H1 (cell line): ENCODE measurements at regions not wholly inside any gene's neighbourhood (a gene's known extent, or its start where the extent isn't known, plus 50 kb on each side); places are given as distances from the start of the nearest gene placed in this dataset.

Experiments used
- CTCF ChIA-PET: fragments of 300-600 bp; sonication (Branson Sonifier 250); formaldehyde crosslinking; loops from one replicate; lab custom pipeline; 2021; ENCODE audit not compliant: partially characterized antibody; lab: Charles Lee
- POLR2A ChIA-PET: fragments of 300-600 bp; sonication (Branson Sonifier 250); formaldehyde crosslinking; loops from one replicate; lab custom pipeline; 2021; ENCODE audit warnings: inconsistent platforms; ENCODE audit not compliant: partially characterized antibody; lab: Charles Lee
- DNase-seq, 2 experiments: peaks; one replicate each; pipeline versions ENCODE4 v3.0.0 to v3.0.0-alpha.2; 2010 to 2022; ENCODE audit warnings: low spot score in 2 of 2, low read depth in 1 of 2, mixed read lengths in 1 of 2
- FAIRE-seq: peaks from 2 replicates; lab custom pipeline; 2011; peaks lifted over from hg19 to GRCh38; lab: Jason Lieb, UNC
- H2AFZ ChIP-seq: 2 replicates; pipeline ENCODE4 v1.8.1; 2012; ENCODE audit warnings: low read length, inconsistent platforms
- H2AK5ac ChIP-seq: 2 replicates; pipeline ENCODE4 v1.6.1; 2013; ENCODE audit warnings: low read depth, low read length
- H2BK120ac ChIP-seq: replicated peaks from 2 replicates; pipeline ENCODE3; 2013; ENCODE audit warnings: low read depth, low read length, inconsistent platforms
- H2BK12ac ChIP-seq: 2 replicates; pipeline ENCODE4 v1.6.1; 2013; ENCODE audit warnings: low read depth, low read length
- H2BK15ac ChIP-seq: 2 replicates; pipeline ENCODE4 v1.6.1; 2013; ENCODE audit warnings: low read length
- H2BK20ac ChIP-seq: 2 replicates; pipeline ENCODE4 v1.6.1; 2013; ENCODE audit warnings: low read length
- H2BK5ac ChIP-seq: 2 replicates; pipeline ENCODE4 v1.6.1; 2013; ENCODE audit warnings: low read depth, low read length
- H3K14ac ChIP-seq: 2 replicates; pipeline ENCODE4 v1.6.1; 2013; ENCODE audit warnings: inconsistent platforms; ENCODE audit not compliant: insufficient read length
- H3K18ac ChIP-seq: 2 replicates; pipeline ENCODE4 v1.6.1; 2013; ENCODE audit warnings: low read length; ENCODE audit errors: extremely low read depth
- H3K23ac ChIP-seq: 2 replicates; pipeline ENCODE4 v1.6.1; 2013; ENCODE audit warnings: inconsistent platforms; ENCODE audit not compliant: insufficient read length
- H3K23me2 ChIP-seq: 2 replicates; pipeline ENCODE4 v1.6.1; 2013; ENCODE audit warnings: low read depth, low read length
- H3K27ac ChIP-seq: 2 replicates; pipeline ENCODE4 v1.6.1; 2011; ENCODE audit warnings: low read depth, low read length, inconsistent platforms
- H3K27me3 ChIP-seq, 4 experiments: replicated peaks in 1 of 4; 1 replicate in 1 of 4; 2 replicates in 3 of 4; pipeline versions ENCODE4 v1.6.1 to v1.8.1; 2011 to 2013; ENCODE audit warnings: low read length in 3 of 4, mild to moderate bottlenecking in 3 of 4, inconsistent platforms in 2 of 4, mixed read lengths in 2 of 4, moderate library complexity in 1 of 4; ENCODE audit not compliant: control insufficient read depth in 3 of 4, insufficient read depth in 3 of 4; ENCODE audit errors: extremely low read depth in 1 of 4
- H3K36me3 ChIP-seq, 4 experiments: 2 replicates each; pipeline versions ENCODE4 v1.6.1 to v1.8.1; 2011 to 2013; ENCODE audit warnings: mild to moderate bottlenecking in 4 of 4, low read length in 3 of 4, moderate library complexity in 2 of 4, control low read depth in 1 of 4, inconsistent platforms in 1 of 4; ENCODE audit not compliant: insufficient read depth in 4 of 4, control insufficient read depth in 2 of 4
- H3K4ac ChIP-seq: replicated peaks from 2 replicates; pipeline ENCODE3; 2013; ENCODE audit warnings: low read length, low read depth, mixed read lengths, inconsistent platforms; ENCODE audit not compliant: insufficient read length
- H3K4me1 ChIP-seq, 4 experiments: replicated peaks in 1 of 4; 1 replicate in 1 of 4; 2 replicates in 3 of 4; pipeline versions ENCODE4 v1.6.1 to v1.8.1; 2011 to 2013; ENCODE audit warnings: low read length in 3 of 4, inconsistent platforms in 2 of 4, mixed read lengths in 1 of 4; ENCODE audit not compliant: insufficient read depth in 4 of 4, control insufficient read depth in 3 of 4
- H3K4me2 ChIP-seq, 2 experiments: 2 replicates each; pipeline versions ENCODE4 v1.6.1 to v1.8.1; 2011 to 2013; ENCODE audit warnings: low read depth in 2 of 2, low read length in 2 of 2, control low read depth in 1 of 2, inconsistent platforms in 1 of 2, mild to moderate bottlenecking in 1 of 2; ENCODE audit not compliant: insufficient read depth in 1 of 2
- H3K4me3 ChIP-seq, 4 experiments: fragments of 200-600, 300-600 bp in 1 of 4; sonication (generic), shearing (Covaris generic), sonication (Bioruptor Twin) in 1 of 4; 2 replicates each; pipeline versions ENCODE4 v1.5.1 to v1.8.1; 2011 to 2016; ENCODE audit warnings: low read length in 4 of 4, low read depth in 3 of 4, control low read depth in 2 of 4, inconsistent platforms in 2 of 4, mild to moderate bottlenecking in 2 of 4, mixed read lengths in 1 of 4, moderate library complexity in 1 of 4; ENCODE audit not compliant: insufficient read depth in 2 of 4; ENCODE audit errors: extremely low read depth in 1 of 4
- H3K56ac ChIP-seq: replicated peaks from 2 replicates; pipeline ENCODE3; 2013; ENCODE audit warnings: low read depth, mild to moderate bottlenecking, mixed read lengths, low read length, inconsistent platforms; ENCODE audit not compliant: insufficient read length
- H3K79me1 ChIP-seq: 2 replicates; pipeline ENCODE4 v1.6.1; 2013; ENCODE audit warnings: low read depth, low read length, control low read depth
- H3K79me2 ChIP-seq, 2 experiments: 2 replicates each; pipeline versions ENCODE4 v1.6.1 to v1.8.1; 2012 to 2013; ENCODE audit warnings: low read length in 2 of 2, mild to moderate bottlenecking in 2 of 2, inconsistent platforms in 1 of 2; ENCODE audit not compliant: insufficient read depth in 2 of 2, control insufficient read depth in 1 of 2
- H3K9ac ChIP-seq, 4 experiments: replicated peaks in 1 of 4; 1 replicate in 1 of 4; 2 replicates in 3 of 4; pipeline versions ENCODE4 v1.6.1 to v1.8.1; 2011 to 2013; ENCODE audit warnings: low read depth in 3 of 4, low read length in 3 of 4, control low read depth in 2 of 4, mild to moderate bottlenecking in 2 of 4, moderate library complexity in 2 of 4, inconsistent platforms in 1 of 4; ENCODE audit errors: extremely low read depth in 1 of 4
- H3K9me3 ChIP-seq, 2 experiments: 2 replicates each; pipeline versions ENCODE4 v1.6.1 to v1.8.1; 2012 to 2013; ENCODE audit warnings: mild to moderate bottlenecking in 2 of 2, moderate library complexity in 2 of 2, control low read depth in 1 of 2, inconsistent platforms in 1 of 2, low read depth in 1 of 2, low read length in 1 of 2, mixed read lengths in 1 of 2; ENCODE audit not compliant: insufficient read depth in 2 of 2
- H4K20me1 ChIP-seq, 2 experiments: replicated peaks in 1 of 2; 2 replicates each; pipeline versions ENCODE3 to v1.8.1; 2011 to 2013; ENCODE audit warnings: inconsistent platforms in 2 of 2, low read length in 2 of 2, mild to moderate bottlenecking in 1 of 2; ENCODE audit not compliant: insufficient read depth in 2 of 2, control insufficient read depth in 1 of 2
- H4K5ac ChIP-seq: 2 replicates; pipeline ENCODE4 v1.6.1; 2013; ENCODE audit warnings: low read length, low read depth, mixed read lengths, inconsistent platforms; ENCODE audit not compliant: insufficient read length
- H4K8ac ChIP-seq: 2 replicates; pipeline ENCODE4 v1.8.0; 2013; ENCODE audit warnings: mild to moderate bottlenecking, moderate library complexity, low read length, inconsistent platforms; ENCODE audit not compliant: insufficient read depth; ENCODE audit errors: extremely low read depth
- H4K91ac ChIP-seq: replicated peaks from 2 replicates; pipeline ENCODE3; 2013; ENCODE audit warnings: low read length, mixed read lengths, inconsistent platforms; ENCODE audit not compliant: insufficient read length
- BCL11A ChIP-seq, 2 experiments: IDR thresholded peaks; one replicate each; pipeline ENCODE4 v1.6.1; 2011; ENCODE audit warnings: low read depth in 2 of 2, low read length in 2 of 2, mild to moderate bottlenecking in 2 of 2
- CBX5 ChIP-seq: fragments of 300-800, 300-1000 bp; sonication (generic); IDR thresholded peaks from 2 replicates; pipeline ENCODE4 v1.7.1; 2016; ENCODE audit warnings: antibody characterized with exemption, low read length, low read depth
- CTBP2 ChIP-seq: IDR thresholded peaks from 2 replicates; pipeline ENCODE4 v1.7.0; 2011; ENCODE audit warnings: borderline replicate concordance, mild to moderate bottlenecking, moderate library complexity, mixed read lengths, low read length; ENCODE audit not compliant: insufficient read depth, insufficient read length
- EGR1 ChIP-seq: IDR thresholded peaks from 2 replicates; pipeline ENCODE4 v1.6.1; 2011; ENCODE audit warnings: low read depth, low read length, borderline replicate concordance
- EP300 ChIP-seq, 2 experiments: IDR thresholded peaks; 1 replicate in 1 of 2; 2 replicates in 1 of 2; pipeline ENCODE4 v1.6.1; 2011 to 2012; ENCODE audit warnings: low read depth in 2 of 2, low read length in 2 of 2, mild to moderate bottlenecking in 2 of 2, borderline replicate concordance in 1 of 2, inconsistent platforms in 1 of 2, moderate library complexity in 1 of 2
- GABPA ChIP-seq: IDR thresholded peaks from 2 replicates; pipeline ENCODE4 v1.6.1; 2011; ENCODE audit warnings: mild to moderate bottlenecking, low read length, moderate library complexity, borderline replicate concordance; ENCODE audit not compliant: insufficient read depth
- JUN ChIP-seq: IDR thresholded peaks from 2 replicates; pipeline ENCODE4 v1.6.1; 2011; ENCODE audit warnings: low read depth, mild to moderate bottlenecking, improper control_type of control experiment, low read length
- WGBS, 2 experiments: shearing (Covaris generic) in 1 of 2; methylation state at CpG; one replicate each; pipeline versions ENCODE4 v1.1.6 to v1.1.7; 2013 to 2015; ENCODE audit warnings: low lambda C conversion rate in 2 of 2, mixed read lengths in 2 of 2, inconsistent platforms in 1 of 2, low coverage in 1 of 2, missing lambda C conversion rate in 1 of 2; ENCODE audit not compliant: insufficient replicate concordance in 2 of 2, insufficient coverage in 1 of 2, insufficient read length in 1 of 2; ENCODE audit errors: extremely low coverage in 1 of 2, missing lambda C conversion rate in 1 of 2; 5-methylcytosine and 5-hydroxymethylcytosine counted together
- TF ChIP-seq, protein P1 (sequence below): IDR thresholded peaks from 2 replicates; pipeline ENCODE4 v1.6.1; 2012; ENCODE audit warnings: low read length, inconsistent platforms

DNA sequence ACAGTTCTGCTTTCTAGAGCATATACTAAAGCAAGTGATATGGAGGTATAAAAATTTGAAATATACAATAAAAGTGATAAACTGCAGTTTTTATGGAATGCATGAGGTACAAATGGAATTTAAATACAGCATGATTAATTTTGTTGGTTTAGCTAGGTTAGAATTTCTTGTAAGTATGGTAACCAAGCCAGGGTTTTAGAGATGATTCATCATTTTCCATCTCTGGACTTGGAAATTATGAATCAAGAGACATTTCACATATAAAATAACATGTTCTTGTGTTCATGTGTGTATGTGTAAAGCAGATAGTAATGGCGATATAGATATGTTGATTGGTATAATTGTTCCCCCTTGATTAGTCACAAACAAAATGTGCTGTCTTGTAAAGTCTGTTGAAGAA is 1219.8 kb downstream of the CDH8 start:
- WGBS, 2 experiments = 100% methylated on average over 1 of the region's 1 CpG; no CpG with 5 or more reads in 1 of the 2 experiments
- no peak for FAIRE-seq
- no peaks in the 10 kb centered on the region for H3K4me1 ChIP-seq
- H3K36me3 ChIP-seq = no peaks in the 10 kb centered on the region
- no peak overlapping the region for H3K18ac ChIP-seq
- no peak for DNase-seq
- no peaks in the 10 kb centered on the region for H3K9me3 ChIP-seq
- H4K91ac ChIP-seq = no peak overlapping the region
- no peak overlapping the region for H2BK20ac ChIP-seq
- H3K27ac ChIP-seq = no peak overlapping the region
- H4K20me1 ChIP-seq = no peaks in the 10 kb centered on the region
- no peaks in the 10 kb centered on the region for H3K79me2 ChIP-seq
- H2BK12ac ChIP-seq = no peak overlapping the region
- H4K8ac ChIP-seq = no peak overlapping the region
- H4K5ac ChIP-seq = no peak overlapping the region
- H2AK5ac ChIP-seq = no peak overlapping the region
- no peaks in the 10 kb centered on the region for H3K23me2 ChIP-seq
- H3K4me2 ChIP-seq = no peak overlapping the region
- no peaks in the 10 kb centered on the region for H3K79me1 ChIP-seq
- CTCF ChIA-PET = no interaction called here
- no peak overlapping the region for H2AFZ ChIP-seq
- no peak overlapping the region for H3K9ac ChIP-seq
- H3K56ac ChIP-seq = no peak overlapping the region
- H3K14ac ChIP-seq = no peak overlapping the region
- H3K4ac ChIP-seq = no peak overlapping the region
- no peaks in the 10 kb centered on the region for H3K27me3 ChIP-seq
- H2BK120ac ChIP-seq = no peak overlapping the region
- POLR2A ChIA-PET = no interaction called here
- H3K4me3 ChIP-seq = no peak overlapping the region
- no peak overlapping the region for H3K23ac ChIP-seq
- H2BK5ac ChIP-seq = no peak overlapping the region
- H2BK15ac ChIP-seq = no peak overlapping the region
- TF ChIP-seq, protein P1, sequence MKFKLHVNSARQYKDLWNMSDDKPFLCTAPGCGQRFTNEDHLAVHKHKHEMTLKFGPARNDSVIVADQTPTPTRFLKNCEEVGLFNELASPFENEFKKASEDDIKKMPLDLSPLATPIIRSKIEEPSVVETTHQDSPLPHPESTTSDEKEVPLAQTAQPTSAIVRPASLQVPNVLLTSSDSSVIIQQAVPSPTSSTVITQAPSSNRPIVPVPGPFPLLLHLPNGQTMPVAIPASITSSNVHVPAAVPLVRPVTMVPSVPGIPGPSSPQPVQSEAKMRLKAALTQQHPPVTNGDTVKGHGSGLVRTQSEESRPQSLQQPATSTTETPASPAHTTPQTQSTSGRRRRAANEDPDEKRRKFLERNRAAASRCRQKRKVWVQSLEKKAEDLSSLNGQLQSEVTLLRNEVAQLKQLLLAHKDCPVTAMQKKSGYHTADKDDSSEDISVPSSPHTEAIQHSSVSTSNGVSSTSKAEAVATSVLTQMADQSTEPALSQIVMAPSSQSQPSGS = no peak
- TF ChIP-seq BCL11A (IDR thresholded peaks at IDR 0.05; ENCODE audit: low read depth in 2 of 2, low read length in 2 of 2) (no peak), CTBP2 (no peak), CBX5 (no peak), GABPA (no peak), JUN (no peak), EGR1 (no peak), EP300 (IDR thresholded peaks at IDR 0.05; ENCODE audit: borderline replicate concordance in 1 of 2, low read depth in 2 of 2, low read length in 2 of 2) (no peak)
